IMR-90 (cell line): ENCODE measurements at regions not wholly inside any gene's neighbourhood (a gene's known extent, or its start where the extent isn't known, plus 50 kb on each side); places are given as distances from the start of the nearest gene placed in this dataset.
"Not testable (repeated sequence)": the region's sequence is repeated elsewhere in the genome, so short reads cannot be mapped to it uniquely, and the experiment has no call there.

Experiments
- ATAC-seq: fragments of 200-7000 bp; cut with Tn5 transposase; 2 replicates; pipeline ENCODE4 v1.9.1; 2020; ENCODE audit warnings: low read depth, mild to moderate bottlenecking, moderate library complexity
- BruUV-seq: library from RNA; stranded (reverse); fragments of 400-500 nt; replicated peaks from 2 replicates; lab custom pipeline; 2021; lab: Mats Ljungman, UMichigan
- CTCF ChIA-PET: fragments of 300-600 bp; formaldehyde crosslinking; extraction: SDS; loops from one replicate; lab custom pipeline; 2021; ENCODE audit warnings: antibody characterized with exemption; lab: Yijun Ruan, JAX
- POLR2A ChIA-PET: fragments of 300-600 bp; sonication (Branson Sonifier 250); formaldehyde crosslinking; loops from one replicate; lab custom pipeline; 2022; ENCODE audit warnings: antibody characterized with exemption; ENCODE audit not compliant: unreplicated experiment; lab: Charles Lee
- DNase-seq: peaks from one replicate; pipeline ENCODE4 v3.0.0; 2013
- H2AFZ ChIP-seq: replicated peaks from 2 replicates; pipeline ENCODE3; 2013; ENCODE audit warnings: low read length, mild to moderate bottlenecking; ENCODE audit not compliant: poor library complexity
- H2AK5ac ChIP-seq: 2 replicates; pipeline ENCODE4 v1.6.1; 2013; ENCODE audit warnings: low read depth, low read length, inconsistent platforms
- H2AK9ac ChIP-seq: replicated peaks from 2 replicates; pipeline ENCODE3; 2013; ENCODE audit warnings: mild to moderate bottlenecking, low read depth, low read length, moderate library complexity; ENCODE audit not compliant: poor library complexity
- H2BK120ac ChIP-seq: 2 replicates; pipeline ENCODE4 v1.6.1; 2013; ENCODE audit warnings: low read depth, low read length, inconsistent platforms
- H2BK15ac ChIP-seq: 3 replicates; pipeline ENCODE4 v1.6.1; 2013; ENCODE audit warnings: low read depth, low read length, inconsistent platforms
- H2BK20ac ChIP-seq: 2 replicates; pipeline ENCODE4 v1.6.1; 2013; ENCODE audit warnings: low read depth, mild to moderate bottlenecking, inconsistent platforms, low read length, moderate library complexity
- H2BK5ac ChIP-seq: 2 replicates; pipeline ENCODE4 v1.6.1; 2013; ENCODE audit warnings: mild to moderate bottlenecking, low read depth, low read length, inconsistent platforms; ENCODE audit not compliant: poor library complexity, severe bottlenecking
- H3K14ac ChIP-seq: replicated peaks from 2 replicates; pipeline ENCODE4 v1.6.1; 2013; ENCODE audit warnings: low read depth, low read length, inconsistent platforms
- H3K18ac ChIP-seq: 2 replicates; pipeline ENCODE4 v1.6.1; 2013; ENCODE audit warnings: low read depth, low read length, control low read depth
- H3K23ac ChIP-seq: 2 replicates; pipeline ENCODE4 v1.6.1; 2013; ENCODE audit warnings: low read depth, low read length, inconsistent platforms
- H3K27ac ChIP-seq: 2 replicates; pipeline ENCODE4 v1.5.1; 2013; ENCODE audit warnings: mild to moderate bottlenecking, control low read depth, low read length; ENCODE audit not compliant: insufficient read depth
- H3K27me3 ChIP-seq: 2 replicates; pipeline ENCODE4 v1.6.1; 2013; ENCODE audit warnings: low read length; ENCODE audit not compliant: control insufficient read depth, insufficient read depth
- H3K36me3 ChIP-seq: 2 replicates; pipeline ENCODE4 v1.6.1; 2013; ENCODE audit warnings: low read length, mixed read lengths; ENCODE audit not compliant: control insufficient read depth, insufficient read depth
- H3K4ac ChIP-seq: 2 replicates; pipeline ENCODE4 v1.6.1; 2013; ENCODE audit warnings: low read depth, low read length, inconsistent platforms
- H3K4me1 ChIP-seq: 2 replicates; pipeline ENCODE4 v1.6.1; 2013; ENCODE audit warnings: low read length, mixed read lengths; ENCODE audit not compliant: control insufficient read depth, insufficient read depth
- H3K4me2 ChIP-seq: 2 replicates; pipeline ENCODE4 v1.6.1; 2013; ENCODE audit warnings: low read depth, mild to moderate bottlenecking, control low read depth, low read length, moderate library complexity
- H3K4me3 ChIP-seq: 2 replicates; pipeline ENCODE4 v1.5.1; 2013; ENCODE audit warnings: low read depth, mild to moderate bottlenecking, control low read depth, low read length, moderate library complexity; ENCODE audit not compliant: insufficient read depth
- H3K56ac ChIP-seq: 2 replicates; pipeline ENCODE4 v1.6.1; 2013; ENCODE audit warnings: low read length, inconsistent platforms; ENCODE audit not compliant: insufficient read depth; ENCODE audit errors: extremely low read depth
- H3K79me1 ChIP-seq, 2 experiments: 2 replicates each; pipeline ENCODE4 v1.6.1; 2013; ENCODE audit warnings: low read length in 2 of 2, inconsistent platforms in 1 of 2, low read depth in 1 of 2
- H3K9ac ChIP-seq: 2 replicates; pipeline ENCODE4 v1.6.1; 2013; ENCODE audit warnings: low read depth, low read length, control low read depth
- H3K9me1 ChIP-seq: 2 replicates; pipeline ENCODE4 v1.6.1; 2013; ENCODE audit warnings: low read length, inconsistent platforms; ENCODE audit not compliant: insufficient read depth
- H3K9me3 ChIP-seq: 2 replicates; pipeline ENCODE4 v1.6.1; 2013; ENCODE audit warnings: low read length; ENCODE audit not compliant: control insufficient read depth, insufficient read depth
- H4K20me1 ChIP-seq: 2 replicates; pipeline ENCODE4 v1.6.1; 2013; ENCODE audit warnings: low read length, inconsistent platforms; ENCODE audit not compliant: insufficient read depth
- H4K5ac ChIP-seq: 2 replicates; pipeline ENCODE4 v1.6.1; 2013; ENCODE audit warnings: mild to moderate bottlenecking, low read depth, low read length, control low read depth
- H4K8ac ChIP-seq, 2 experiments: 2 replicates each; pipeline ENCODE4 v1.6.1; 2013; ENCODE audit warnings: low read depth in 2 of 2, low read length in 2 of 2, control low read depth in 1 of 2, inconsistent platforms in 1 of 2
- H4K91ac ChIP-seq: 2 replicates; pipeline ENCODE4 v1.6.1; 2013; ENCODE audit warnings: low read depth, low read length, inconsistent platforms; ENCODE audit not compliant: insufficient read depth
- BHLHE40 ChIP-seq: fragments of 150-350 bp; IDR thresholded peaks from 2 replicates; pipeline ENCODE4 v1.6.1; 2016; ENCODE audit warnings: mild to moderate bottlenecking, low read depth, low read length
- CEBPB ChIP-seq: IDR thresholded peaks from 2 replicates; pipeline ENCODE4 v1.6.1; 2012; ENCODE audit warnings: low read depth, low read length, improper control_type of control experiment
- MAZ ChIP-seq: IDR thresholded peaks from 2 replicates; pipeline ENCODE4 v1.6.1; 2012; ENCODE audit warnings: low read depth, mild to moderate bottlenecking, low read length, improper control_type of control experiment, moderate library complexity, borderline replicate concordance
- WGBS, 2 experiments: methylation state at CpG; one replicate each; pipeline versions ENCODE4 v1.1.5 to v1.1.7; 2013; ENCODE audit warnings: missing lambda C conversion rate in 2 of 2; ENCODE audit not compliant: insufficient read length in 1 of 2; ENCODE audit errors: extremely low coverage in 2 of 2; 5-methylcytosine and 5-hydroxymethylcytosine counted together
- dilution Hi-C: fragments of 300-500 bp; cut with HindIII; formaldehyde crosslinking; loops from one replicate; pipeline ENCODE4 v1.14.3; 2018; ENCODE audit warnings: low sequenced_read_pairs; ENCODE audit not compliant: unreplicated experiment
- in situ Hi-C: fragments of 300-500 bp; cut with MboI; formaldehyde crosslinking; loops from 3 replicates; pipeline ENCODE4 v1.14.3; 2019; ENCODE audit warnings: low sequenced_read_pairs, inconsistent platforms, mixed read lengths
- intact Hi-C: fragments of 100-400 bp; cut with micrococcal nuclease; formaldehyde crosslinking; loops from 2 replicates; pipeline ENCODE4 v1.10.0; 2022

- Histone ChIP-seq H3K18ac (no peak overlapping the region; the same call in 1 of the 2 replicates), H3K27ac (no peak overlapping the region), H2BK20ac (peak overlapping the region; percentile 27; the same call in 1 of the 2 replicates), H4K8ac (peak overlapping the region in 1 of 2 experiments; percentile 13; a peak in 1 of 4 replicates), H3K14ac (0 out of 2 replicates have a peak overlapping the region, but pooled peaks have one; percentile 28), H4K91ac (no peak overlapping the region), H2AK5ac (no peak overlapping the region), H3K9me1 (peaks cover 3% of the 10 kb centered on the region; the same call in 1 of the 2 replicates), H4K20me1 (no peaks in the 10 kb centered on the region), H3K4ac (no peak overlapping the region; the same call in 1 of the 2 replicates), H2AK9ac (no peak overlapping the region), H3K4me3 (no peak overlapping the region), H2BK120ac (no peak overlapping the region), H3K4me2 (no peak overlapping the region), H2BK5ac (no peak overlapping the region), H3K56ac (no peak overlapping the region), H3K36me3 (no peaks in the 10 kb centered on the region), H3K27me3 (no peaks in the 10 kb centered on the region), H2BK15ac (no peak overlapping the region), H3K23ac (no peak overlapping the region), H3K79me1 (no peaks in the 10 kb centered on the region), H3K9me3 (no peaks in the 10 kb centered on the region), H3K4me1 (peaks cover 3% of the 10 kb centered on the region), H3K9ac (no peak overlapping the region), H4K5ac (no peak overlapping the region), H2AFZ (no peak overlapping the region)
- ChIA-PET POLR2A (no interaction called here), CTCF (no interaction called here)
- no CpG with 5 or more reads among the region's 4 CpGs for WGBS, 2 experiments
- intact Hi-C loops: no loop called here
- in situ Hi-C loops: no loop called here
- DNase-seq: peak; percentile 80
- ATAC-seq: peak; percentile 40; the same call in 1 of the 2 replicates
- BruUV-seq: no TSS peak
- TF ChIP-seq CEBPB (peak; percentile 91), MAZ (no peak), BHLHE40 (peak; percentile 96)
- dilution Hi-C loops: no loop called here
These were observed 236.0 kb upstream of the SLIT2 start for GRCh38 chr4:20015636-20016224.

DNA sequence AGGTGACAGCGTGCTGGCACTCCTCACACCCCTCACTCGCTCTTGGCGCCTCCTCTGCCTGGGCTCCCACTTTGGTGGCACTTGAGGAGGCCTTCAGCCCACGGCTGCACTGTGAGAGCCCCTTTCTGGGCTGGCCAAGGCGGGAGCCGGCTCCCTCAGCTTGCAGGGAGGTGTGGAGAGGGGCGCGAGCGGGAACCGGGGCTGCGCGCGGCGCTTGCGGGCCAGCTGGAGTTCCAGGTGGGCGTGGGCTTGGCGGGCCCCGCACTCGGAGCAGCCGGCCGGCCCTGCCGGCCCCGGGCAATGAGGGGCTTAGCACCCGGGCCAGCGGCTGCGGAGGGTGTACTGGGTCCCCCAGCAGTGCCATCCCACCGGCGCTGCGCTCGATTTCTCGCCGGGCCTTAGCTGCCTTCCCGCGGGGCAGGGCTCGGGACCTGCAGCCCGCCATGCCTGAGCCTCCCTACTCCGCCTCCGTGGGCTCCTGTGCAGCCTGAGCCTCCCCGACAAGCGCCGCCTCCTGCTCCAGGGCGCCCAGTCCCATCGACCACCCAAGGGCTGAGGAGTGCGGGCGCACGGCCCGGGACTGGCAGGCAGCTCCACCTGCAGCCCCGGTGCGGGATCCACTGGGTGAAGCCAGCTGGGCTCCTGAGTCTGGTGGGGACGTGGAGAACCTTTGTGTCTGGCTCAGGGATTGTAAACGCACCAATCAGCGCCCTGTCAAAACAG is 247.7 kb upstream of the SLIT2 start:
- H3K14ac ChIP-seq, H3K27me3 ChIP-seq, H3K4ac ChIP-seq, CTCF ChIA-PET, H2AFZ ChIP-seq, H4K20me1 ChIP-seq, H3K79me1 ChIP-seq, H2AK5ac ChIP-seq, H4K5ac ChIP-seq, in situ Hi-C loops, H3K56ac ChIP-seq, H3K4me1 ChIP-seq, dilution Hi-C loops, H3K23ac ChIP-seq, H3K4me2 ChIP-seq, H3K9ac ChIP-seq, H3K9me1 ChIP-seq, H3K9me3 ChIP-seq, H3K18ac ChIP-seq, POLR2A ChIA-PET, H2BK120ac ChIP-seq, H4K8ac ChIP-seq, H4K91ac ChIP-seq, H2BK5ac ChIP-seq, DNase-seq, H2AK9ac ChIP-seq, H3K27ac ChIP-seq, H3K4me3 ChIP-seq, H2BK20ac ChIP-seq, H2BK15ac ChIP-seq, intact Hi-C loops, BruUV-seq, ATAC-seq, H3K36me3 ChIP-seq: not testable (repeated sequence)
- no CpG with 5 or more reads among the region's 52 CpGs for WGBS, 2 experiments
